MCF 10A (cell line): ENCODE measurements at regions not wholly inside any gene's neighbourhood (a gene's known extent, or its start where the extent isn't known, plus 50 kb on each side); places are given as distances from the start of the nearest gene placed in this dataset.

Source experiments
- BruUV-seq: library from RNA; stranded (reverse); fragments of 400-500 nt; replicated peaks from 2 replicates; lab custom pipeline; 2021; lab: Mats Ljungman, UMichigan
- CTCF ChIA-PET: fragments of 300-600 bp; sonication (Branson Sonifier 250); formaldehyde crosslinking; extraction: SDS; loops from one replicate; lab custom pipeline; 2021; ENCODE audit warnings: antibody characterized with exemption, inconsistent platforms; lab: Yijun Ruan, JAX
- POLR2A ChIA-PET: fragments of 300-600, 350-650 bp; sonication (Branson Sonifier 250); formaldehyde crosslinking; extraction: SDS; loops from one replicate; lab custom pipeline; 2020; ENCODE audit warnings: antibody characterized with exemption, inconsistent platforms; lab: Yijun Ruan, JAX
- DNase-seq: peaks from one replicate; pipeline ENCODE4 v3.0.0-alpha.2; 2018; ENCODE audit not compliant: unreplicated experiment
- H3K27ac Mint-ChIP-seq: one replicate; pipeline ENCODE4 v1.8.0; 2022; ENCODE audit warnings: mild to moderate bottlenecking, low read depth, mixed read lengths; ENCODE audit not compliant: unreplicated experiment
- H3K27me3 Mint-ChIP-seq: one replicate; pipeline ENCODE4 v1.8.0; 2022; ENCODE audit warnings: mixed read lengths; ENCODE audit not compliant: insufficient read depth, unreplicated experiment
- H3K36me3 Mint-ChIP-seq: one replicate; pipeline ENCODE4 v1.8.0; 2022; ENCODE audit warnings: mild to moderate bottlenecking, moderate library complexity, mixed read lengths; ENCODE audit not compliant: insufficient read depth, unreplicated experiment
- H3K4me1 Mint-ChIP-seq: one replicate; pipeline ENCODE4 v1.8.0; 2022; ENCODE audit warnings: mixed read lengths; ENCODE audit not compliant: insufficient read depth, unreplicated experiment
- H3K4me3 Mint-ChIP-seq: one replicate; pipeline ENCODE4 v1.8.0; 2022; ENCODE audit warnings: mild to moderate bottlenecking, moderate library complexity, mixed read lengths; ENCODE audit not compliant: unreplicated experiment
- H3K9me3 Mint-ChIP-seq: one replicate; pipeline ENCODE4 v1.8.0; 2022; ENCODE audit warnings: mixed read lengths; ENCODE audit not compliant: unreplicated experiment
- intact Hi-C: fragments of 100-400 bp; cut with micrococcal nuclease; formaldehyde crosslinking; loops from 2 replicates; pipeline ENCODE4 v1.14.1; 2022
- TF ChIP-seq, protein P1 (sequence below): fragments of 200-600 bp; IDR thresholded peaks from one replicate; pipeline ENCODE4 v1.8.0; 2022; ENCODE audit warnings: antibody characterized with exemption, mild to moderate bottlenecking; ENCODE audit not compliant: unreplicated experiment

- no peak overlapping the region for H3K27ac Mint-ChIP-seq
- TF ChIP-seq, protein P1, sequence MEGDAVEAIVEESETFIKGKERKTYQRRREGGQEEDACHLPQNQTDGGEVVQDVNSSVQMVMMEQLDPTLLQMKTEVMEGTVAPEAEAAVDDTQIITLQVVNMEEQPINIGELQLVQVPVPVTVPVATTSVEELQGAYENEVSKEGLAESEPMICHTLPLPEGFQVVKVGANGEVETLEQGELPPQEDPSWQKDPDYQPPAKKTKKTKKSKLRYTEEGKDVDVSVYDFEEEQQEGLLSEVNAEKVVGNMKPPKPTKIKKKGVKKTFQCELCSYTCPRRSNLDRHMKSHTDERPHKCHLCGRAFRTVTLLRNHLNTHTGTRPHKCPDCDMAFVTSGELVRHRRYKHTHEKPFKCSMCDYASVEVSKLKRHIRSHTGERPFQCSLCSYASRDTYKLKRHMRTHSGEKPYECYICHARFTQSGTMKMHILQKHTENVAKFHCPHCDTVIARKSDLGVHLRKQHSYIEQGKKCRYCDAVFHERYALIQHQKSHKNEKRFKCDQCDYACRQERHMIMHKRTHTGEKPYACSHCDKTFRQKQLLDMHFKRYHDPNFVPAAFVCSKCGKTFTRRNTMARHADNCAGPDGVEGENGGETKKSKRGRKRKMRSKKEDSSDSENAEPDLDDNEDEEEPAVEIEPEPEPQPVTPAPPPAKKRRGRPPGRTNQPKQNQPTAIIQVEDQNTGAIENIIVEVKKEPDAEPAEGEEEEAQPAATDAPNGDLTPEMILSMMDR = no peak
- peaks cover 9% of the 10 kb centered on the region for H3K9me3 Mint-ChIP-seq
- no peaks in the 10 kb centered on the region for H3K4me1 Mint-ChIP-seq
- DNase-seq = no peak
- no TSS peak for BruUV-seq
- H3K4me3 Mint-ChIP-seq = no peak overlapping the region
- ChIA-PET POLR2A (interaction anchor here (0.6 kb wide), 1 partner anchor 369 kb away, joined by 3 read pairs; no protein-coding TSS in a partner anchor), CTCF (no interaction called here)
- intact Hi-C loops = no loop called here
- H3K36me3 Mint-ChIP-seq = no peaks in the 10 kb centered on the region
- H3K27me3 Mint-ChIP-seq = peaks cover 29% of the 10 kb centered on the region
Measured at GRCh38 chr2:198558176-198558575, 753.8 kb downstream of the PLCL1 start.

- no peaks in the 10 kb centered on the region for H3K9me3 Mint-ChIP-seq
- intact Hi-C loops = no loop called here
- DNase-seq = no peak
- BruUV-seq = no TSS peak
- no peak overlapping the region for H3K4me3 Mint-ChIP-seq
- H3K27ac Mint-ChIP-seq = no peak overlapping the region
- ChIA-PET POLR2A (no interaction called here), CTCF (no interaction called here)
- peaks cover 72% of the 10 kb centered on the region for H3K27me3 Mint-ChIP-seq
- H3K4me1 Mint-ChIP-seq = no peaks in the 10 kb centered on the region
- TF ChIP-seq, protein P1 = no peak
- H3K36me3 Mint-ChIP-seq = no peaks in the 10 kb centered on the region
Measured at GRCh38 chr2:198546122-198546521, 741.7 kb downstream of the PLCL1 start.

DNA sequence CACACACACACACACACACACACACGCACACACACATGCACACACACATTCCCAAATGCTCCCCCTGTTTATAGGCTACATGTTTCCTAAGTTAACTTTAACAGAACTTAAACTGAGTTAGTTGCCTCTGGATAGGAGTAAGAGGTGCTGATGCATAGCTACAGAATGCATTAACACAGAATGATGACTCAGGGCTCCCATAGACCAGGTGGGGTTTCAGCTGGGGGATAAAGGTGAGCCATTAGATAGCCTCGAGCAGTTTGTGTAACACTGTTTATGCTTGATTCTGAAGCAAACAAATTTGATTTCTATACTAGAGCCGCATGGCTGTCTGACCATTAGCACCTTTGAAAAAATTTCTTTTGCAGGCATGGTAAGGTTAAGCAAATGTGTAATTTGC lies 741.0 kb downstream of the PLCL1 start:
- no peak overlapping the region for H3K27ac Mint-ChIP-seq
- ChIA-PET CTCF (interaction anchor here (0.8 kb wide), 1 partner anchor 14 kb away, joined by 4 read pairs; no protein-coding TSS in a partner anchor), POLR2A (no interaction called here)
- H3K36me3 Mint-ChIP-seq = no peaks in the 10 kb centered on the region
- no peak overlapping the region for H3K4me3 Mint-ChIP-seq
- DNase-seq = no peak
- TF ChIP-seq, protein P1 = no peak
- intact Hi-C loops = no loop called here
- no peaks in the 10 kb centered on the region for H3K4me1 Mint-ChIP-seq
- peaks cover 65% of the 10 kb centered on the region for H3K27me3 Mint-ChIP-seq
- no TSS peak for BruUV-seq
- no peaks in the 10 kb centered on the region for H3K9me3 Mint-ChIP-seq

DNA sequence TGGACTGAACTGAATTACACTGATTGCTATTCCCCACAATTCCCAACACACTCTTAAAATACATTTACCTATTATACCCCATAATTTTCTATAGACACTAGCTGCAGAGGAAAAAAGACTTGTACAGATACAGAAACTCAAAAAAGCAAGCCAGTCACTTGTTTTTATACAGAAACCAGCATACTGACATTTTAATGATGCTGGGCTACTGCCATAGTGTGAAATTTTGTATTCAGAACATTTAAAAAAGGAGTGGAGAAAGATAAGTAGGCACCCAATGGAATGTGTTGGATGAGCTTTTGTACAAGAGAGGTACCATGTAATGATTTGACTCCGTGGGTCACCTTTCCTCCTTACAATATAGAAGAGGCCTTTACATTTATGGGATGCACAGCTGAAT lies 740.1 kb downstream of the PLCL1 start:
- no TSS peak for BruUV-seq
- H3K9me3 Mint-ChIP-seq = no peaks in the 10 kb centered on the region
- TF ChIP-seq, protein P1 = no peak
- H3K4me3 Mint-ChIP-seq = no peak overlapping the region
- no peak overlapping the region for H3K27ac Mint-ChIP-seq
- intact Hi-C loops = no loop called here
- POLR2A ChIA-PET = no interaction called here
- DNase-seq = no peak
- no peaks in the 10 kb centered on the region for H3K36me3 Mint-ChIP-seq
- CTCF ChIA-PET = interaction anchor here (0.7 to 0.8 kb wide), 2 partner anchors 15 to 1258 kb away, joined by 3 to 4 read pairs; no protein-coding TSS in a partner anchor
- no peaks in the 10 kb centered on the region for H3K4me1 Mint-ChIP-seq
- H3K27me3 Mint-ChIP-seq = peaks cover 55% of the 10 kb centered on the region
